Hindlimb muscle (tissue), 1 donor: ENCODE measurements at regions not wholly inside any gene's neighbourhood (a gene's known extent, or its start where the extent isn't known, plus 50 kb on each side); places are given as distances from the start of the nearest gene placed in this dataset.
"Not testable (repeated sequence)": the region's sequence is repeated elsewhere in the genome, so short reads cannot be mapped to it uniquely, and the experiment has no call there.

ENCODE experiments used
- DNase-seq: peaks from one replicate; pipeline ENCODE4 v3.0.0-alpha.2; 2013

- not testable (repeated sequence) for DNase-seq
These were observed 53.0 kb upstream of the C1QTNF3 start for GRCh38 chr5:34096033-34096432.

- DNase-seq: not testable (repeated sequence)
These were observed 56.9 kb upstream of the C1QTNF3 start for GRCh38 chr5:34099891-34100290.

- not testable (repeated sequence) for DNase-seq
These were observed 58.6 kb upstream of the C1QTNF3 start for GRCh38 chr5:34101567-34101966.

- DNase-seq: not testable (repeated sequence)
These were observed 65.9 kb upstream of the C1QTNF3 start for GRCh38 chr5:34108897-34109296.

- DNase-seq: not testable (repeated sequence)
These were observed 81.3 kb upstream of the C1QTNF3 start for GRCh38 chr5:34124280-34124679.

- not testable (repeated sequence) for DNase-seq
These were observed 82.3 kb upstream of the C1QTNF3 start for GRCh38 chr5:34125354-34125753.

GRCh38 chr5:34126741-34127140 lies 83.7 kb upstream of the C1QTNF3 start:
- DNase-seq: not testable (repeated sequence)

GRCh38 chr5:34127818-34128217 lies 84.8 kb upstream of the C1QTNF3 start:
- not testable (repeated sequence) for DNase-seq

GRCh38 chr5:34128890-34129289 lies 85.9 kb upstream of the C1QTNF3 start:
- not testable (repeated sequence) for DNase-seq

GRCh38 chr5:34154988-34155387 lies 112.0 kb upstream of the C1QTNF3 start:
- DNase-seq: not testable (repeated sequence)

- not testable (repeated sequence) for DNase-seq
These were observed 113.8 kb upstream of the C1QTNF3 start for GRCh38 chr5:34156703-34157414.

GRCh38 chr5:34160904-34161303 lies 117.9 kb upstream of the C1QTNF3 start:
- not testable (repeated sequence) for DNase-seq

- DNase-seq: not testable (repeated sequence)
These were observed 128.4 kb upstream of the C1QTNF3 start for GRCh38 chr5:34171398-34171797.

GRCh38 chr5:34179453-34180190 lies 136.6 kb upstream of the C1QTNF3 start:
- DNase-seq: not testable (repeated sequence)

- DNase-seq: not testable (repeated sequence)
These were observed 137.2 kb upstream of the C1QTNF3 start for GRCh38 chr5:34180225-34180624.

- DNase-seq: not testable (repeated sequence)
These were observed 138.1 kb upstream of the C1QTNF3 start for GRCh38 chr5:34180940-34181614.

- not testable (repeated sequence) for DNase-seq
These were observed 142.0 kb upstream of the C1QTNF3 start for GRCh38 chr5:34185005-34185404.

- not testable (repeated sequence) for DNase-seq
These were observed 142.6 kb upstream of the C1QTNF3 start for GRCh38 chr5:34185572-34185971.

GRCh38 chr5:34186108-34186507 lies 143.1 kb upstream of the C1QTNF3 start:
- not testable (repeated sequence) for DNase-seq

- DNase-seq: not testable (repeated sequence)
These were observed 143.9 kb upstream of the C1QTNF3 start for GRCh38 chr5:34186865-34187264.

GRCh38 chr5:34187441-34187840 lies 144.4 kb upstream of the C1QTNF3 start:
- DNase-seq: not testable (repeated sequence)

- not testable (repeated sequence) for DNase-seq
These were observed 145.2 kb upstream of the C1QTNF3 start for GRCh38 chr5:34188001-34188822.
